ENCODE measurements at regions not wholly inside any gene's neighbourhood (a gene's known extent, or its start where the extent isn't known, plus 50 kb on each side); places are given as distances from the start of the nearest gene placed in this dataset.

DNA sequence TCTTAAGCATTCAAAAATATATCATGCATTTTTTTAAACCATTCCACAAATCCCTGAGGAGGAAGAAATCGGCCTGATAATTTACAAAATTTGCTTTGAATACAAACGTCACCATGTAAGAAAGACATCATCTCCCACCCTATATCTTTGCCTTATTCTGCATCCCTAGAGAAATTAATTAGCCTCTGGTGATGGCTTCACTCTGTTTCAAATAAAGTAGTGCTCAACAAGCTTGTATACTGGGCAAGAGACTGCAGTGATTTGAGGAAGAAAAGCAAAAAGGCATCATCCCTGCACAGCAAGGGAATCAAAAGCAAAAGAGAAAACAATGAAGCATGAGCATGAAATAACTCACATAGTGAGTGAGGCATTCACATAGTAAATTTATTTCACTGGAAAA lies 375.5 kb downstream of the CDH7 start:
- no peak for ATAC-seq (ENCODE audit: low FRiP score in 2 of 2)
- Histone ChIP-seq H3K36me3 (no peaks in the 10 kb centered on the region), H3K4me3 (no peak overlapping the region), H3K27me3 (no peaks in the 10 kb centered on the region), H3K27ac (no peak overlapping the region), H3K9me3 (no peaks in the 10 kb centered on the region), H3K4me1 (no peaks in the 10 kb centered on the region)
- 48 to 64% methylated on average over 2 of the region's 2 CpGs for WGBS, 2 donors
- no peak for DNase-seq
- TF ChIP-seq, protein P1, sequence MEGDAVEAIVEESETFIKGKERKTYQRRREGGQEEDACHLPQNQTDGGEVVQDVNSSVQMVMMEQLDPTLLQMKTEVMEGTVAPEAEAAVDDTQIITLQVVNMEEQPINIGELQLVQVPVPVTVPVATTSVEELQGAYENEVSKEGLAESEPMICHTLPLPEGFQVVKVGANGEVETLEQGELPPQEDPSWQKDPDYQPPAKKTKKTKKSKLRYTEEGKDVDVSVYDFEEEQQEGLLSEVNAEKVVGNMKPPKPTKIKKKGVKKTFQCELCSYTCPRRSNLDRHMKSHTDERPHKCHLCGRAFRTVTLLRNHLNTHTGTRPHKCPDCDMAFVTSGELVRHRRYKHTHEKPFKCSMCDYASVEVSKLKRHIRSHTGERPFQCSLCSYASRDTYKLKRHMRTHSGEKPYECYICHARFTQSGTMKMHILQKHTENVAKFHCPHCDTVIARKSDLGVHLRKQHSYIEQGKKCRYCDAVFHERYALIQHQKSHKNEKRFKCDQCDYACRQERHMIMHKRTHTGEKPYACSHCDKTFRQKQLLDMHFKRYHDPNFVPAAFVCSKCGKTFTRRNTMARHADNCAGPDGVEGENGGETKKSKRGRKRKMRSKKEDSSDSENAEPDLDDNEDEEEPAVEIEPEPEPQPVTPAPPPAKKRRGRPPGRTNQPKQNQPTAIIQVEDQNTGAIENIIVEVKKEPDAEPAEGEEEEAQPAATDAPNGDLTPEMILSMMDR (IDR thresholded peaks at IDR 0.05) = no peak

DNA sequence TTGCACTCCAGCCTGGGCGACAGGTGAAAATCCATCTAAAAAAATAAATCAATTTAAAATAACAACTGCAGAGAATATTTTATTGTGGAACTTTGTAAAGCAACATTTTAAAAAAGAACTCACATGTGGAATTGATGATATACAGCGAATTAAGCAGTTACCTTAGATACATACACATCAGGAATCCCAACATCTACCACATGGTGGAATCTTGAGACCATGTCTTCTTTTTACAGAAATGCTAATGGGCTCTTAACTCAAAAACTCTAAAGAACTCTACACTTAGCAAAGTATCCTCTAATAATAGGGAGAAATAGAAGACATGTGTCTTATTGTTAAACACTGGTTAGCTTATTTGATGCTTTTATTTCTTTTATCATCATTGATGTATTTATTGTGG lies 373.6 kb downstream of the CDH7 start:
- Histone ChIP-seq H3K27ac (no peak overlapping the region), H3K27me3 (no peaks in the 10 kb centered on the region), H3K36me3 (no peaks in the 10 kb centered on the region), H3K4me3 (no peak overlapping the region), H3K4me1 (no peaks in the 10 kb centered on the region), H3K9me3 (no peaks in the 10 kb centered on the region)
- ATAC-seq (ENCODE audit: low FRiP score in 2 of 2) (no peak), DNase-seq (no peak)
- TF ChIP-seq, protein P1 (IDR thresholded peaks at IDR 0.05) = no peak
- no peak for TF ChIP-seq EP300 (IDR thresholded peaks at IDR 0.05)
- no peak for TF ChIP-seq POLR2AphosphoS5 (IDR thresholded peaks at IDR 0.05)
- no peak for TF ChIP-seq POLR2A (IDR thresholded peaks at IDR 0.05)
- 79 to 89% methylated on average over 2 of the region's 2 CpGs for WGBS, 2 donors

DNA sequence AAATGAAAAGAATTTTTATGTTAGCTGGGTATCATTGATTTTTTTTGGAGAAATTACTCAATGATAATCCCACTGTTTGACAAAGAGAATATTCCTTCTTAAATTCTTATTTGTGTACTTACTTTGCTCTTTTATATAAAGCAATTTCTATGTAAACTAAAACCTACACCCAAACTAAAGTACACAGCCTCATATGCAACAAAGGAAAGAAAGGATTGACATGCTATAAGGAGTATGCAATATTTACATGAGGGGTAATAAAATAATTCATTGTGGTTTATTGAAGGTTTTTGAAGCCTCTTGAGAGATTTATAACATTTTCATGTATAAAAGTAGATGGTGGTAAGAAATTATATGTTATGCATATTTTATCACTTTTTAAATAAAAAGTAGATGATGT lies 368.5 kb downstream of the CDH7 start:
- no peaks in the 10 kb centered on the region for H3K9me3 ChIP-seq
- ATAC-seq (ENCODE audit: low FRiP score in 2 of 2) = no peak
- H3K27me3 ChIP-seq = no peaks in the 10 kb centered on the region
- H3K27ac ChIP-seq = no peak overlapping the region
- H3K4me1 ChIP-seq = no peaks in the 10 kb centered on the region
- no peak for DNase-seq
- H3K4me3 ChIP-seq = no peak overlapping the region
- H3K36me3 ChIP-seq = no peaks in the 10 kb centered on the region
- no peak for TF ChIP-seq POLR2AphosphoS5 (IDR thresholded peaks at IDR 0.05)
- TF ChIP-seq, protein P1 (IDR thresholded peaks at IDR 0.05) = no peak
- no peak for TF ChIP-seq POLR2A (IDR thresholded peaks at IDR 0.05)
- TF ChIP-seq EP300 (IDR thresholded peaks at IDR 0.05) = no peak

DNA sequence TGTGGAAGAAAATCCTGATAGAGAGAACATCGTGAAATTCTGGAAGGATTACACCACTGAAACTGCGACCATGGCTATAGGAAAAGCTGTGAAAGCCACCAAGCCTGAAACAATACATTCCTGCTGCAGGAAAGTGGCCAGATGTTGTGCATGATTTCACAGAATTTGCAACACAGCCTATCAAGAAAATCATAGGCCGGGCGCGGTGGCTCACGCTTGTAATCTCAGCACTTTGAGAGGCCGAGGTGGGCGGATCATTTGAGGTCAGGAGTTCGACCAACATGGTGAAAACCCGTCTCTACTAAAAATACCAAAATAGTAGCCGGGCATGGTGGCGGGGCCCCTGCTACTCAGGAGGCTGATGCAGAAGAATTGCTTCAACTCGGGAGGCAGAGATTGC lies 360.2 kb downstream of the CDH7 start:
- TF ChIP-seq, protein P1 (IDR thresholded peaks at IDR 0.05) = no peak
- TF ChIP-seq POLR2AphosphoS5 (IDR thresholded peaks at IDR 0.05) = no peak
- no peak for TF ChIP-seq EP300 (IDR thresholded peaks at IDR 0.05)
- no peak for TF ChIP-seq POLR2A (IDR thresholded peaks at IDR 0.05)
- Histone ChIP-seq H3K4me3 (no peak overlapping the region), H3K9me3 (no peaks in the 10 kb centered on the region), H3K36me3 (no peaks in the 10 kb centered on the region), H3K4me1 (no peaks in the 10 kb centered on the region), H3K27me3 (no peaks in the 10 kb centered on the region), H3K27ac (no peak overlapping the region)
- DNase-seq (no peak), ATAC-seq (ENCODE audit: low FRiP score in 2 of 2) (no peak)
- 91 to 92% methylated on average over 13 of the region's 13 CpGs for whole genome bisulfite sequencing, 2 donors

DNA sequence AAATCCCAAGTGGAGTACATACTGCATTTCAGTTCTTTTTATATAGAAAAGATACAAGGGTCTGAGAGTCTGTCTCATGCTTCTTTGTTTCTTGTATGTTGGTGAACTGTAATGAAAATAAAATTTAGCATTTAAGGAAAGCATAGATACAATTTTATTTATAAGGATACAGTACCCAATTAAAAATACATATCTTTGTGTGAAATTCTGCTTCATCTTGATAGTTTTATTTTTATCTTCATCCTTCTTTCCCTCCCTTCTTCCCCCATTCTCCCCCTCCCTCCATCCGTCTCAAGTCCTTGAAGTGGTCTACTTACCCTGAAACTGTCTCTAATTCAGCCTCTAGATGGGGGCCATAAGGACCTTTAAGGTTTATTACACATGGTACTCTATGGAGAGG lies 359.8 kb downstream of the CDH7 start:
- TF ChIP-seq POLR2AphosphoS5 (IDR thresholded peaks at IDR 0.05) = no peak
- no peak for TF ChIP-seq POLR2A (IDR thresholded peaks at IDR 0.05)
- TF ChIP-seq, protein P1 (IDR thresholded peaks at IDR 0.05) = no peak
- TF ChIP-seq EP300 (IDR thresholded peaks at IDR 0.05) = no peak

More for the DNA sequence above, 359.8 kb downstream of the CDH7 start:
- no peak for DNase-seq
- Histone ChIP-seq H3K27me3 (no peaks in the 10 kb centered on the region), H3K36me3 (no peaks in the 10 kb centered on the region), H3K27ac (no peak overlapping the region), H3K4me3 (no peak overlapping the region), H3K4me1 (no peaks in the 10 kb centered on the region), H3K9me3 (no peaks in the 10 kb centered on the region)
- ATAC-seq (ENCODE audit: low FRiP score in 2 of 2) = no peak
- WGBS, 2 donors = 62 to 69% methylated on average over 1 of the region's 1 CpG
